SK-N-SH (cell line): ENCODE measurements at regions not wholly inside any gene's neighbourhood (a gene's known extent, or its start where the extent isn't known, plus 50 kb on each side); places are given as distances from the start of the nearest gene placed in this dataset.
"Not testable (repeated sequence)": the region's sequence is repeated elsewhere in the genome, so short reads cannot be mapped to it uniquely, and the experiment has no call there.

Source experiments
- CTCF ChIA-PET: fragments of 300-600, 350-600 bp; formaldehyde crosslinking; extraction: SDS; loops from one replicate; lab custom pipeline; 2021; lab: Yijun Ruan, JAX
- POLR2A ChIA-PET: fragments of 350-600 bp; sonication (Branson Sonifier 250); formaldehyde crosslinking; extraction: SDS; loops from one replicate; lab custom pipeline; 2020; ENCODE audit warnings: antibody characterized with exemption, inconsistent platforms; lab: Yijun Ruan, JAX
- DNase-seq: peaks from one replicate; pipeline ENCODE4 v3.0.0; 2012
- H2AFZ ChIP-seq: fragments of 200-600 bp; sonication (generic); 2 replicates; pipeline ENCODE4 v1.8.1; 2016; ENCODE audit warnings: antibody characterized with exemption, mild to moderate bottlenecking, low read depth
- H3F3A ChIP-seq: fragments of 200-600 bp; sonication (generic); replicated peaks from 2 replicates; pipeline ENCODE3; 2016; ENCODE audit warnings: antibody characterized with exemption, mild to moderate bottlenecking; ENCODE audit not compliant: insufficient read depth
- H3K27ac ChIP-seq, 2 experiments: fragments of 200-500 bp in 1 of 2; fragments of 200-600 bp in 1 of 2; sonication (Bioruptor generic) in 1 of 2; sonication (generic), shearing (Covaris generic) in 1 of 2; 2 replicates each; pipeline versions ENCODE4 v1.5.1 to v1.6.1; 2014 to 2016; ENCODE audit warnings: low read depth in 2 of 2, inconsistent platforms in 1 of 2, low read length in 1 of 2, mild to moderate bottlenecking in 1 of 2, mixed read lengths in 1 of 2
- H3K27me3 ChIP-seq: fragments of 200-600 bp; sonication (generic), shearing (Covaris generic); 2 replicates; pipeline ENCODE4 v1.6.1; 2016; ENCODE audit warnings: mixed run types; ENCODE audit not compliant: insufficient read depth
- H3K36me3 ChIP-seq, 2 experiments: fragments of 200-500 bp in 1 of 2; fragments of 200-600 bp in 1 of 2; sonication (Bioruptor generic) in 1 of 2; sonication (generic) in 1 of 2; replicated peaks in 1 of 2; 2 replicates each; pipeline versions ENCODE3 to v1.5.1; 2014 to 2016; ENCODE audit warnings: low read length in 1 of 2, mild to moderate bottlenecking in 1 of 2; ENCODE audit not compliant: insufficient read depth in 2 of 2, control insufficient read depth in 1 of 2
- H3K4me1 ChIP-seq, 2 experiments: fragments of 200-500 bp in 1 of 2; fragments of 200-600 bp in 1 of 2; sonication (Bioruptor generic) in 1 of 2; sonication (generic), shearing (Covaris generic) in 1 of 2; 2 replicates each; pipeline versions ENCODE4 v1.5.1 to v1.6.1; 2014 to 2016; ENCODE audit warnings: low read depth in 1 of 2, low read length in 1 of 2, mixed run types in 1 of 2; ENCODE audit not compliant: insufficient read depth in 2 of 2, control insufficient read depth in 1 of 2
- H3K4me2 ChIP-seq: fragments of 200-600 bp; sonication (generic), shearing (Covaris generic); 2 replicates; pipeline ENCODE4 v1.6.1; 2017; ENCODE audit warnings: mixed run types
- H3K4me3 ChIP-seq, 2 experiments: fragments of 200-500 bp in 1 of 2; fragments of 200-600 bp in 1 of 2; sonication (Bioruptor generic) in 1 of 2; sonication (generic), shearing (Covaris generic) in 1 of 2; 2 replicates each; pipeline versions ENCODE4 v1.5.1 to v1.8.1; 2014 to 2016; ENCODE audit warnings: low read depth in 2 of 2, inconsistent platforms in 1 of 2, low read length in 1 of 2, mild to moderate bottlenecking in 1 of 2, mixed read lengths in 1 of 2, moderate library complexity in 1 of 2
- H3K79me2 ChIP-seq: fragments of 200-600 bp; sonication (generic); 2 replicates; pipeline ENCODE4 v1.8.1; 2017; ENCODE audit warnings: mild to moderate bottlenecking; ENCODE audit not compliant: insufficient read depth
- H3K9ac ChIP-seq: fragments of 200-600 bp; sonication (generic); 2 replicates; pipeline ENCODE4 v1.6.1; 2017; ENCODE audit warnings: mixed run types
- H3K9me2 ChIP-seq: fragments of 200-600 bp; sonication (generic); 2 replicates; pipeline ENCODE4 v1.6.1; 2017; ENCODE audit warnings: mixed run types
- H3K9me3 ChIP-seq: fragments of 200-600 bp; sonication (generic); 2 replicates; pipeline ENCODE4 v1.6.1; 2017; ENCODE audit warnings: mixed run types, mild to moderate bottlenecking, moderate library complexity
- H4K20me1 ChIP-seq: fragments of 200-600 bp; sonication (generic); 2 replicates; pipeline ENCODE4 v1.6.1; 2017; ENCODE audit warnings: mild to moderate bottlenecking, mixed run types; ENCODE audit not compliant: insufficient read depth
- CHD2 ChIP-seq: fragments of 150-350 bp; IDR thresholded peaks from 2 replicates; pipeline ENCODE4 v1.6.1; 2018; ENCODE audit warnings: low read length; ENCODE audit not compliant: partially characterized antibody
- CTCF ChIP-seq: fragments of 200-600 bp; sonication (generic); IDR thresholded peaks from 2 replicates; pipeline ENCODE4 v1.6.1; 2017; ENCODE audit warnings: antibody characterized with exemption, mild to moderate bottlenecking, moderate library complexity
- ELF1 ChIP-seq: IDR thresholded peaks from 2 replicates; pipeline ENCODE4 v1.4.0; 2012
- FOSL2 ChIP-seq: IDR thresholded peaks from 2 replicates; pipeline ENCODE4 v1.4.0; 2012; ENCODE audit warnings: low read depth, mild to moderate bottlenecking, moderate library complexity, borderline replicate concordance
- GABPA ChIP-seq: IDR thresholded peaks from 2 replicates; pipeline ENCODE4 v1.4.0; 2012; ENCODE audit warnings: low read depth, mild to moderate bottlenecking
- JUND ChIP-seq: IDR thresholded peaks from 2 replicates; pipeline ENCODE4 v1.4.0; 2012
- MXI1 ChIP-seq: IDR thresholded peaks from 2 replicates; pipeline ENCODE4 v1.6.1; 2012; ENCODE audit warnings: mild to moderate bottlenecking, low read depth, low read length, improper control_type of control experiment
- NFIC ChIP-seq: IDR thresholded peaks from 2 replicates; pipeline ENCODE4 v1.4.0; 2012; ENCODE audit warnings: borderline replicate concordance
- RAD21 ChIP-seq: IDR thresholded peaks from 2 replicates; pipeline ENCODE4 v1.6.1; 2012; ENCODE audit warnings: mild to moderate bottlenecking, low read length
- RCOR1 ChIP-seq: fragments of 150-350 bp; IDR thresholded peaks from 2 replicates; pipeline ENCODE4 v1.6.1; 2017; ENCODE audit warnings: antibody characterized with exemption, low read length
- RXRA ChIP-seq: IDR thresholded peaks from 2 replicates; pipeline ENCODE4 v1.4.0; 2012; ENCODE audit warnings: low read depth, mild to moderate bottlenecking, borderline replicate concordance
- SMC3 ChIP-seq: IDR thresholded peaks from 2 replicates; pipeline ENCODE4 v1.6.1; 2012; ENCODE audit warnings: low read depth, low read length, improper control_type of control experiment
- TAF1 ChIP-seq: IDR thresholded peaks from 2 replicates; pipeline ENCODE4 v1.6.1; 2012; ENCODE audit warnings: low read depth, mild to moderate bottlenecking, low read length, moderate library complexity, borderline replicate concordance
- TCF12 ChIP-seq: IDR thresholded peaks from 2 replicates; pipeline ENCODE4 v1.4.0; 2012
- YY1 ChIP-seq: IDR thresholded peaks from 2 replicates; pipeline ENCODE4 v1.4.0; 2012; ENCODE audit warnings: low read depth, mild to moderate bottlenecking
- WGBS: methylation state at CpG from one replicate; pipeline ENCODE4 v1.1.6; 2017; ENCODE audit warnings: low lambda C conversion rate; 5-methylcytosine and 5-hydroxymethylcytosine counted together
- TF ChIP-seq, protein P1 (sequence below): fragments of 150-350 bp; IDR thresholded peaks from 2 replicates; pipeline ENCODE4 v1.6.1; 2016; ENCODE audit warnings: mild to moderate bottlenecking, low read depth, low read length
- TF ChIP-seq, protein P2 (sequence below): IDR thresholded peaks from 2 replicates; pipeline ENCODE4 v1.6.1; 2012; ENCODE audit warnings: mild to moderate bottlenecking, low read depth, low read length, moderate library complexity

DNA sequence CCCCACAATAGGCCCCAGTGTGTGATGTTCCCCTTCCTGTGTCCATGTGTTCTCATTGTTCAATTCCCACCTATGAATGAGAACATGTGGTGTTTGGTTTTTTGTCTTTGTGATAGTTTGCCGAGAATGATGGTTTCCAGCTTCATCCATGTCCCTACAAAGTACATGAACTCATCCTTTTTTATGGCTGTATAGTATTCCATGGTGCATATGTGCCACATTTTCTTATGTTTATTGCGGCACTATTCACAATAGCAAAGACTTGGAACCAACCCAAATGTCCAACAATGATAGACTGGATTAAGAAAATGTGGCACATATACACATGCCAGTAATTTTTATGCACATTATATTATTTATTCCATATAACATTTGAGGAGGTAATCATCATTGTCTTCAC is 1743.6 kb upstream of the RAG2 start:
- H2AFZ ChIP-seq, H3K27ac ChIP-seq, H3K4me2 ChIP-seq, CTCF ChIA-PET, H3K27me3 ChIP-seq, H3K4me1 ChIP-seq, H3K9me2 ChIP-seq, H3K9ac ChIP-seq, H4K20me1 ChIP-seq, H3K9me3 ChIP-seq, H3K36me3 ChIP-seq, DNase-seq, H3K79me2 ChIP-seq, H3K4me3 ChIP-seq, H3F3A ChIP-seq, POLR2A ChIA-PET: not testable (repeated sequence)
- WGBS = 22% methylated on average over 2 of the region's 2 CpGs

DNA sequence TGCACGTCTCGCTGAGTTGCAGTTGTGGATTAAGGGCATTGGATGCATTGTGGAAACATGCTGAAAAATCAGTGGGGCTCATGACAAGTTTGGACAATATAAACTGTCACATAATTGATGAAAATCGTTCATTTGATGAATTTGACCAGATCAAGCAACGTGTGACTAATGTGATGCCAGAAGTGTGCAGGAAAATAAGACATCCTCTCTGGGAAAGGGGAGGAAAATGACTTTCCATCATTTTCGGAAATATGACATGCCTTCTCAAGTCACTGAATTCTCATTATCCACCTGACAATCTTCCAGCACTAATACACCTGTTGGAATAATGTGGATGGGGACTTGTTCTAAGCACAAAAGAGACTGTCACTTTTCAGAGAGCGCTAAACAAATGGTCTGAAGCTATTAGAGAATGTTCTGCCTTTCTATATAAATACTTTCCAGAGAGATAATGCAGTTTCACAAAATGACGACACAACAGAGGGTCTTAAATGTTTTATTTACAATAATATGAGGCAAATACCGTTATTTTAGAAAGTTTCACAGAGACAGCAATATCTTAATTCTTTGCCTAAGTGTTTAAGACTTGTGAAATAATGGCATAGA is 1741.9 kb upstream of the RAG2 start:
- no peak for DNase-seq
- Histone ChIP-seq H3F3A (no peaks in the 10 kb centered on the region), H3K4me3 (no peak overlapping the region), H3K9me2 (no peaks in the 10 kb centered on the region), H3K36me3 (no peaks in the 10 kb centered on the region), H3K4me1 (no peaks in the 10 kb centered on the region), H3K9ac (no peak overlapping the region), H3K27me3 (no peaks in the 10 kb centered on the region), H4K20me1 (no peaks in the 10 kb centered on the region), H3K9me3 (no peaks in the 10 kb centered on the region), H2AFZ (no peak overlapping the region), H3K79me2 (no peaks in the 10 kb centered on the region), H3K4me2 (no peak overlapping the region), H3K27ac (no peak overlapping the region)
- TF ChIP-seq RXRA (no peak), MXI1 (no peak), JUND (no peak), TCF12 (no peak), GABPA (no peak), CTCF (no peak), ELF1 (no peak), YY1 (no peak), CHD2 (no peak), FOSL2 (no peak), RCOR1 (no peak), TAF1 (no peak), RAD21 (no peak), NFIC (no peak), SMC3 (no peak)
- TF ChIP-seq, protein P1, sequence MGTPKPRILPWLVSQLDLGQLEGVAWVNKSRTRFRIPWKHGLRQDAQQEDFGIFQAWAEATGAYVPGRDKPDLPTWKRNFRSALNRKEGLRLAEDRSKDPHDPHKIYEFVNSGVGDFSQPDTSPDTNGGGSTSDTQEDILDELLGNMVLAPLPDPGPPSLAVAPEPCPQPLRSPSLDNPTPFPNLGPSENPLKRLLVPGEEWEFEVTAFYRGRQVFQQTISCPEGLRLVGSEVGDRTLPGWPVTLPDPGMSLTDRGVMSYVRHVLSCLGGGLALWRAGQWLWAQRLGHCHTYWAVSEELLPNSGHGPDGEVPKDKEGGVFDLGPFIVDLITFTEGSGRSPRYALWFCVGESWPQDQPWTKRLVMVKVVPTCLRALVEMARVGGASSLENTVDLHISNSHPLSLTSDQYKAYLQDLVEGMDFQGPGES = no peak
- TF ChIP-seq, protein P2, sequence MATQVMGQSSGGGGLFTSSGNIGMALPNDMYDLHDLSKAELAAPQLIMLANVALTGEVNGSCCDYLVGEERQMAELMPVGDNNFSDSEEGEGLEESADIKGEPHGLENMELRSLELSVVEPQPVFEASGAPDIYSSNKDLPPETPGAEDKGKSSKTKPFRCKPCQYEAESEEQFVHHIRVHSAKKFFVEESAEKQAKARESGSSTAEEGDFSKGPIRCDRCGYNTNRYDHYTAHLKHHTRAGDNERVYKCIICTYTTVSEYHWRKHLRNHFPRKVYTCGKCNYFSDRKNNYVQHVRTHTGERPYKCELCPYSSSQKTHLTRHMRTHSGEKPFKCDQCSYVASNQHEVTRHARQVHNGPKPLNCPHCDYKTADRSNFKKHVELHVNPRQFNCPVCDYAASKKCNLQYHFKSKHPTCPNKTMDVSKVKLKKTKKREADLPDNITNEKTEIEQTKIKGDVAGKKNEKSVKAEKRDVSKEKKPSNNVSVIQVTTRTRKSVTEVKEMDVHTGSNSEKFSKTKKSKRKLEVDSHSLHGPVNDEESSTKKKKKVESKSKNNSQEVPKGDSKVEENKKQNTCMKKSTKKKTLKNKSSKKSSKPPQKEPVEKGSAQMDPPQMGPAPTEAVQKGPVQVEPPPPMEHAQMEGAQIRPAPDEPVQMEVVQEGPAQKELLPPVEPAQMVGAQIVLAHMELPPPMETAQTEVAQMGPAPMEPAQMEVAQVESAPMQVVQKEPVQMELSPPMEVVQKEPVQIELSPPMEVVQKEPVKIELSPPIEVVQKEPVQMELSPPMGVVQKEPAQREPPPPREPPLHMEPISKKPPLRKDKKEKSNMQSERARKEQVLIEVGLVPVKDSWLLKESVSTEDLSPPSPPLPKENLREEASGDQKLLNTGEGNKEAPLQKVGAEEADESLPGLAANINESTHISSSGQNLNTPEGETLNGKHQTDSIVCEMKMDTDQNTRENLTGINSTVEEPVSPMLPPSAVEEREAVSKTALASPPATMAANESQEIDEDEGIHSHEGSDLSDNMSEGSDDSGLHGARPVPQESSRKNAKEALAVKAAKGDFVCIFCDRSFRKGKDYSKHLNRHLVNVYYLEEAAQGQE = no peak
- WGBS = 17% methylated on average over 8 of the region's 8 CpGs
- ChIA-PET CTCF (no interaction called here), POLR2A (no interaction called here)

- CTCF ChIA-PET, H3K9me3 ChIP-seq, H4K20me1 ChIP-seq, H3K27ac ChIP-seq, H3K4me1 ChIP-seq, H3K36me3 ChIP-seq, H3K4me2 ChIP-seq, H3K9me2 ChIP-seq, H3K9ac ChIP-seq, H3K27me3 ChIP-seq, H3K4me3 ChIP-seq, H2AFZ ChIP-seq, POLR2A ChIA-PET, H3F3A ChIP-seq, H3K79me2 ChIP-seq, DNase-seq: not testable (repeated sequence)
- 14% methylated on average over 5 of the region's 5 CpGs for WGBS
Observed at GRCh38 chr11:38338022-38338421, 1740.0 kb upstream of the RAG2 start.
